ENCODE measurements at regions not wholly inside any gene's neighbourhood (a gene's known extent, or its start where the extent isn't known, plus 50 kb on each side); places are given as distances from the start of the nearest gene placed in this dataset.

DNA sequence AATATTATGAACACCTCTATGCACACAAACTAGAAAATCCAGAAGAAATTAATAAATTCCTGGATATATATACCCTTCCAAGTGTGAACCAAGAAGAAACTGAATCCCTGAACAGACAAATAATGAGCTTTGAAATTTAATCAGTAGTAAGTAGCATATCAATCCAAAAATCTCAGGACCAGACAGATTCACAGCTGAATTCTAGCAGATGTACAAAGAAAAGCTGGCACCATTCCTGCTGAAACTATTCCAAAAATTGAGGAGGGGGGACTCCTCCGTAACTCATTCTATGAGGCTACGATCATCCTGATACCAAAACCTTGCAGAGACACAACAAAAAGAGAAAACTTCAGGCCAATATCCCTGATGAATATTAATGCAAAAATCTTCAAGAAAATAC lies 67.0 kb upstream of the PDE7B start:
- TF ChIP-seq POLR2A (IDR thresholded peaks at IDR 0.05), result no peak
- no peak overlapping the region for H3K4me3 ChIP-seq (ENCODE audit: low read depth, poor library complexity, severe bottlenecking)
- intact Hi-C loops (cut with DNase I; ENCODE audit: low total_unique reads), result no loop called here
- no peak for DNase-seq (ENCODE audit: low spot score in 2 of 2)
- 49 to 75% methylated on average over 2 of the region's 2 CpGs for WGBS, 2 donors

- TF ChIP-seq, protein P1, sequence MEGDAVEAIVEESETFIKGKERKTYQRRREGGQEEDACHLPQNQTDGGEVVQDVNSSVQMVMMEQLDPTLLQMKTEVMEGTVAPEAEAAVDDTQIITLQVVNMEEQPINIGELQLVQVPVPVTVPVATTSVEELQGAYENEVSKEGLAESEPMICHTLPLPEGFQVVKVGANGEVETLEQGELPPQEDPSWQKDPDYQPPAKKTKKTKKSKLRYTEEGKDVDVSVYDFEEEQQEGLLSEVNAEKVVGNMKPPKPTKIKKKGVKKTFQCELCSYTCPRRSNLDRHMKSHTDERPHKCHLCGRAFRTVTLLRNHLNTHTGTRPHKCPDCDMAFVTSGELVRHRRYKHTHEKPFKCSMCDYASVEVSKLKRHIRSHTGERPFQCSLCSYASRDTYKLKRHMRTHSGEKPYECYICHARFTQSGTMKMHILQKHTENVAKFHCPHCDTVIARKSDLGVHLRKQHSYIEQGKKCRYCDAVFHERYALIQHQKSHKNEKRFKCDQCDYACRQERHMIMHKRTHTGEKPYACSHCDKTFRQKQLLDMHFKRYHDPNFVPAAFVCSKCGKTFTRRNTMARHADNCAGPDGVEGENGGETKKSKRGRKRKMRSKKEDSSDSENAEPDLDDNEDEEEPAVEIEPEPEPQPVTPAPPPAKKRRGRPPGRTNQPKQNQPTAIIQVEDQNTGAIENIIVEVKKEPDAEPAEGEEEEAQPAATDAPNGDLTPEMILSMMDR (IDR thresholded peaks at IDR 0.05), result no peak
- no peak for TF ChIP-seq POLR2A (IDR thresholded peaks at IDR 0.05)
- 53 to 55% methylated on average over 6 of the region's 6 CpGs for WGBS, 2 donors
- H3K4me3 ChIP-seq (ENCODE audit: low read depth, poor library complexity, severe bottlenecking), result no peak overlapping the region
- DNase-seq (ENCODE audit: low spot score in 2 of 2), result no peak
- intact Hi-C loops (cut with DNase I; ENCODE audit: low total_unique reads), result no loop called here
These were observed 62.0 kb upstream of the PDE7B start for GRCh38 chr6:135789375-135790050.

DNA sequence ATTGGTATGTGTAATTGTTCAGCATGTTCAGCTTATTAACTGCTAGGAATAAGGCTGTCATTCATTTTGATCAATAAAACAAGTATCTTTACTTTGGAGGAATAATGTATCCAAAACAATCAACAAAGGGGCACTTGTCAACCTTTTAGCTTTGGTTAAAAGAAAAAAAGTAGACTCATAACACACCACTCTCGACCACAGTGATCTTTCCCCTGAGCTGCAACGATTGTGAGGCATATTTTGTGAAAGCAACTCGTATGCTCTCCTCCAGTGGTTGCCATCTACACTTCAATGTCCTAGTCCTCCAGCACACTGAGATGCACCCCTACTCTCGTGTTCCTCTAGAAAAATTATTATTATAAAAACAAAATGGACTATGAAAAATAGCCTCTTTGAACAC lies 60.1 kb upstream of the PDE7B start:
- no peak overlapping the region for H3K4me3 ChIP-seq (ENCODE audit: low read depth, poor library complexity, severe bottlenecking)
- intact Hi-C loops (cut with DNase I; ENCODE audit: low total_unique reads), result no loop called here
- 75 to 83% methylated on average over 4 of the region's 4 CpGs for WGBS, 2 donors
- DNase-seq (ENCODE audit: low spot score in 2 of 2), result no peak
- no peak for TF ChIP-seq POLR2A (IDR thresholded peaks at IDR 0.05)
- TF ChIP-seq, protein P1 (IDR thresholded peaks at IDR 0.05), result no peak

DNA sequence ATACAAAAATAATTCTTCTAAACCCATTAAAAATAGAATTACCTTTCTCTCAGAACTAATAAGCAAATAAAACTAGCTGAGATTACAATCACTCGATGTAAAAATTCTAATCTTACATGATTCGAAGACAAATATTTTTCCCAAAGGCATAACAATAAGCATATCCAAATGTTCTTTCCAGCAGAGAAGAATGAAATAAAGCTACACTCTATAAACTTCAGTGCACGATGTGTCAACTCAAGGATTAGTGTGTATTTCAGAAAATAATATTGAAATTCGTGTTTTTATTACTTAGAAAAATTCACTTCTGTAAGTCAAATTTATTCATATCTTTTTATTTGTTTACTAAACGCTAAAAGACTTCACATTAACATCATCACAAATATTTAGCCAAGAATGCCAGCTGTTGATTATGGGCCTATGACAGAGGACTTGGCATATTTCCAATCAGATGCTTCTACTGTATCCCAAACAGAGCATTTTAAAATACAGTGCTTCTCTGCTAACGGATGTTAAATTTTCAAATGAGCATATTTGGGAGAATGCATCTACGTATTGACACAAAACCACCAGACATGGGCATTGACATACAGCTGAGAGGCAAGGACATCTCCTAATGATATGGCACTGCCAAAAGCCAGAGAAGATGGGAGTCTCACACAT lies 54.7 kb upstream of the PDE7B start:
- no peak for TF ChIP-seq POLR2A (IDR thresholded peaks at IDR 0.05)
- TF ChIP-seq, protein P1 (IDR thresholded peaks at IDR 0.05), result no peak
- WGBS, 2 donors, result 51 to 55% methylated on average over 7 of the region's 7 CpGs
- DNase-seq (ENCODE audit: low spot score in 2 of 2), result no peak
- intact Hi-C loops (cut with DNase I; ENCODE audit: low total_unique reads), result no loop called here
- H3K4me3 ChIP-seq (ENCODE audit: low read depth, poor library complexity, severe bottlenecking), result no peak overlapping the region

DNA sequence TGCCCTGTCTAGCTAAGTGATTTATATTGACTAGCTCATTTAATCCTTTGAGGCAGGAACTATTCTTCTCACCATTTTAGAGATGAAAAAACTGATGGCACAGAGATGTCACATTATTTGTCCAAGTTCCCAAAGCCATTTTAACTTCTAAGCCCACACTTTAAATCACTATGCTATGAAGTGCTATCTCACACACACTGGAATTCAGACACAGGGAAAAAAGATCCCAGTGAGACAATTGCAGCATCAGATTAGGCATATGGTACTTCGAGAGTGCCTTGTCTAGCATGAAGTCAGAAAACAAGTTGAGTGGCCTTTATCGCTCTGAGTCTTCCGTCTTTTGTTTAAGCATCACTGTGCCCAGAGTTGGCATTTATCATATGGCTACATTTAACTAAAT lies 54.1 kb upstream of the PDE7B start:
- DNase-seq (ENCODE audit: low spot score in 2 of 2), result no peak
- TF ChIP-seq, protein P1 (IDR thresholded peaks at IDR 0.05), result no peak
- no peak for TF ChIP-seq POLR2A (IDR thresholded peaks at IDR 0.05)
- 88 to 96% methylated on average over 3 of the region's 3 CpGs for WGBS, 2 donors
- no peak overlapping the region for H3K4me3 ChIP-seq (ENCODE audit: low read depth, poor library complexity, severe bottlenecking)
- intact Hi-C loops (cut with DNase I; ENCODE audit: low total_unique reads), result no loop called here

DNA sequence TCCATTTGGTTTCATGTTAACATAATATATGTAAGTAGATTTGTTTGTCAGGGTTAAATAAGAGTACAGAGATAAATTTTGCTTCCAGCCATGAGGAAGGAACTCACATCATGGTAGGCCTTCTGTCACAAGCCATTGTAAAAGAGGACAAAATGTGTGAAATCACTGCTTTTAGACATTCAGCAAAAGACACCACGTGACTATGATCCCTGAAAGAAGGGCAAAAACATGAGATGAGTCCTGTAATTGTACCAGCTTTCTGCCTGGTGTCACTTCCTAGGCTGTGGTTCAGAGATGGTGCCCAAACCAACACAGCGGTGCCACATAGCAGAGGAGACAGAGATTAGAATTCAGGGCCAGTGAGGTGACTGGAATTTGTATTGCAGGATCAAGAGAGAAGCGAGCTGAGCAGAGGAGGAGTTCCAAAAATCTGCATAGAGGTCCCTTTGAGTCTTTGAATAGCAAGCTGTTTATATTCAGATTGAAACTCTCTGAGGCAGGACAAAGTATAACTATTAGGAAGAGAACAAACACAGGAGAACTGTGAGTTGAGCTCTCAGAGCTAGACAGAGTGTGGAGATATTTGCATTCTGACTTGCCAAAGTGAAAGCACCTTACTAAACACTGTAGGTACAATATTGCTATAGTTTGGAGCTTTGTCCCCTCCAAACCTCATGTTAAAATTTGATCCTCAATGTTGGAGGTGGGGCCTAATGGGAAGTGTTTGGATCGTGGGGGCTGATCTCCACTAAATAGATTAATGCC lies 52.6 kb upstream of the PDE7B start:
- H3K4me3 ChIP-seq (ENCODE audit: low read depth, poor library complexity, severe bottlenecking), result no peak overlapping the region
- 83% methylated on average over 4 of the region's 4 CpGs for WGBS, 2 donors
- intact Hi-C loops (cut with DNase I; ENCODE audit: low total_unique reads), result no loop called here
- no peak for TF ChIP-seq POLR2A (IDR thresholded peaks at IDR 0.05)
- TF ChIP-seq, protein P1 (IDR thresholded peaks at IDR 0.05), result no peak
- no peak for DNase-seq (ENCODE audit: low spot score in 2 of 2)
